Gastroesophageal sphincter (tissue), 4 donors: ENCODE measurements at regions not wholly inside any gene's neighbourhood (a gene's known extent, or its start where the extent isn't known, plus 50 kb on each side); places are given as distances from the start of the nearest gene placed in this dataset.

Experiments
- ATAC-seq: fragments of 150-250 bp; one replicate; pipeline ENCODE4 v1.9.1; 2016; ENCODE audit warnings: mild to moderate bottlenecking, moderate library complexity
- H3K27ac ChIP-seq, 4 donors: fragments of 200-600 bp; sonication (generic) in 3 of 4; 1 replicate in 3 of 4; 2 replicates in 1 of 4; pipeline ENCODE4 v1.5.1; 2016 to 2019
- H3K27me3 ChIP-seq: fragments of 200-600 bp; sonication (generic); one replicate; pipeline ENCODE4 v1.5.1; 2019
- H3K36me3 ChIP-seq, 2 donors: fragments of 200-600 bp; sonication (generic); one replicate each; pipeline ENCODE4 v1.5.1; 2019; ENCODE audit warnings: control low read depth in 1 of 2
- H3K4me1 ChIP-seq, 3 donors: fragments of 200-600 bp; sonication (generic); 1 replicate in 2 of 3; 2 replicates in 1 of 3; pipeline ENCODE4 v1.5.1; 2016 to 2019; ENCODE audit warnings: control low read depth in 2 of 3
- H3K4me3 ChIP-seq, 2 donors: fragments of 200-600 bp; sonication (generic); one replicate each; pipeline ENCODE4 v1.5.1; 2019; ENCODE audit warnings: mild to moderate bottlenecking in 1 of 2, moderate library complexity in 1 of 2
- H3K9me3 ChIP-seq, 3 donors: fragments of 200-600 bp; sonication (generic); one replicate each; pipeline ENCODE4 v1.5.1; 2017 to 2019; ENCODE audit warnings: control low read depth in 2 of 3
- CTCF ChIP-seq, 4 experiments: fragments of 200-600 bp in 2 of 4; fragments of 450-650 bp in 2 of 4; sonication (generic) in 1 of 4; IDR thresholded peaks; one replicate each; pipeline ENCODE4 v1.5.1; 2017 to 2019; ENCODE audit warnings: antibody characterized with exemption in 4 of 4, mild to moderate bottlenecking in 2 of 4, moderate library complexity in 2 of 4
- EP300 ChIP-seq: sonication (generic); formaldehyde crosslinking; IDR thresholded peaks from one replicate; pipeline ENCODE4 v1.6.1; 2017; ENCODE audit warnings: antibody characterized with exemption, mild to moderate bottlenecking
- POLR2A ChIP-seq, 2 donors: fragments of 450-650 bp; IDR thresholded peaks; one replicate each; pipeline ENCODE4 v1.6.1; 2017; ENCODE audit warnings: antibody characterized with exemption in 2 of 2, mild to moderate bottlenecking in 2 of 2, moderate library complexity in 1 of 2
- POLR2AphosphoS5 ChIP-seq: sonication (generic); formaldehyde crosslinking; IDR thresholded peaks from one replicate; pipeline ENCODE4 v1.6.1; 2017; ENCODE audit warnings: antibody characterized with exemption
- WGBS, 2 donors: methylation state at CpG; one replicate each; pipeline ENCODE4 v1.1.5; 2018; ENCODE audit warnings: low coverage in 1 of 2; 5-methylcytosine and 5-hydroxymethylcytosine counted together

- Histone ChIP-seq H3K4me1 (peaks cover 0 to 38% (median 6%) of the 10 kb centered on the region in 3 donors), H3K27ac (peak overlapping the region in 1 of 4 donors; percentile 12), H3K9me3 (no peaks in the 10 kb centered on the region), H3K36me3 (no peaks in the 10 kb centered on the region), H3K27me3 (no peaks in the 10 kb centered on the region), H3K4me3 (no peak overlapping the region)
- no peak for TF ChIP-seq POLR2AphosphoS5
- TF ChIP-seq POLR2A (IDR thresholded peaks at IDR 0.05), result no peak
- TF ChIP-seq CTCF (IDR thresholded peaks at IDR 0.05), result no peak
- TF ChIP-seq EP300, result no peak
- peak; percentile 16 for ATAC-seq
- no CpG with 5 or more reads among the region's 9 CpGs for WGBS, 2 donors
Measured at GRCh38 chr4:123114084-123114914, 191.9 kb upstream of the NUDT6 start.

GRCh38 chr4:123114915-123115756 lies 192.7 kb upstream of the NUDT6 start:
- TF ChIP-seq EP300 (no peak), CTCF (IDR thresholded peaks at IDR 0.05) (no peak), POLR2A (IDR thresholded peaks at IDR 0.05) (no peak)
- Histone ChIP-seq H3K36me3 (no peaks in the 10 kb centered on the region), H3K27ac (no peak overlapping the region), H3K9me3 (no peaks in the 10 kb centered on the region), H3K4me3 (no peak overlapping the region), H3K27me3 (no peaks in the 10 kb centered on the region), H3K4me1 (peaks cover 0 to 29% (median 0%) of the 10 kb centered on the region in 3 donors)
- no CpG with 5 or more reads among the region's 39 CpGs for WGBS, 2 donors
- ATAC-seq, result peak; percentile 39

GRCh38 chr4:123116412-123116811 lies 194.0 kb upstream of the NUDT6 start:
- TF ChIP-seq EP300, result no peak
- TF ChIP-seq POLR2A (IDR thresholded peaks at IDR 0.05), result no peak
- no peak for TF ChIP-seq POLR2AphosphoS5
- TF ChIP-seq CTCF (IDR thresholded peaks at IDR 0.05), result no peak
- H3K9me3 ChIP-seq, result no peaks in the 10 kb centered on the region
- peaks cover 0 to 18% (median 0%) of the 10 kb centered on the region in 3 donors for H3K4me1 ChIP-seq
- no peak overlapping the region for H3K27ac ChIP-seq
- no peaks in the 10 kb centered on the region for H3K27me3 ChIP-seq
- H3K36me3 ChIP-seq, result no peaks in the 10 kb centered on the region
- ATAC-seq, result no peak
- WGBS, 2 donors, result 93 to 100% methylated on average over 1 of the region's 1 CpG
- no peak overlapping the region for H3K4me3 ChIP-seq

- no peak overlapping the region for H3K4me3 ChIP-seq
- no peaks in the 10 kb centered on the region for H3K36me3 ChIP-seq
- no peak for ATAC-seq
- WGBS, 2 donors, result 100% methylated on average over 1 of the region's 1 CpG
- no peaks in the 10 kb centered on the region for H3K9me3 ChIP-seq
- no peak overlapping the region for H3K27ac ChIP-seq
- H3K27me3 ChIP-seq, result no peaks in the 10 kb centered on the region
- TF ChIP-seq POLR2AphosphoS5 (no peak), POLR2A (IDR thresholded peaks at IDR 0.05) (no peak), EP300 (no peak), CTCF (IDR thresholded peaks at IDR 0.05) (no peak)
- peaks cover 0 to 5% (median 0%) of the 10 kb centered on the region in 3 donors for H3K4me1 ChIP-seq
Measured at GRCh38 chr4:123120473-123120872, 198.1 kb upstream of the NUDT6 start.
